ENCODE measurements at regions not wholly inside any gene's neighbourhood (a gene's known extent, or its start where the extent isn't known, plus 50 kb on each side); places are given as distances from the start of the nearest gene placed in this dataset.

- no peak overlapping the region for H3K4me2 ChIP-seq (ENCODE audit: low read length)
- H3K9me3 ChIP-seq (ENCODE audit: control insufficient read depth, low read length), result no peaks in the 10 kb centered on the region
- H2AFZ ChIP-seq, result no peak overlapping the region
- no peak overlapping the region for H3K9ac ChIP-seq
- no peak for TF ChIP-seq CTCF (IDR thresholded peaks at IDR 0.05)
- no peaks in the 10 kb centered on the region for H3K27me3 ChIP-seq (ENCODE audit: control insufficient read depth, insufficient read depth, low read length)
- H3K4me1 ChIP-seq, result no peaks in the 10 kb centered on the region
- H3K79me2 ChIP-seq, result no peaks in the 10 kb centered on the region
- H3K36me3 ChIP-seq (ENCODE audit: control insufficient read depth, insufficient read depth, low read length), result no peaks in the 10 kb centered on the region
- H3K4me3 ChIP-seq (ENCODE audit: low read depth, low read length), result no peak overlapping the region
- no peak overlapping the region for H3K27ac ChIP-seq
These were observed 466.5 kb upstream of the ID2 start for GRCh38 chr2:8215159-8215863.

- no peaks in the 10 kb centered on the region for H3K36me3 ChIP-seq (ENCODE audit: control insufficient read depth, insufficient read depth, low read length)
- no peaks in the 10 kb centered on the region for H3K9me3 ChIP-seq (ENCODE audit: control insufficient read depth, low read length)
- H3K4me2 ChIP-seq (ENCODE audit: low read length), result no peak overlapping the region
- H3K4me1 ChIP-seq, result no peaks in the 10 kb centered on the region
- H3K79me2 ChIP-seq, result no peaks in the 10 kb centered on the region
- H3K27me3 ChIP-seq (ENCODE audit: control insufficient read depth, insufficient read depth, low read length), result no peaks in the 10 kb centered on the region
- H3K9ac ChIP-seq, result no peak overlapping the region
- no peak overlapping the region for H3K4me3 ChIP-seq (ENCODE audit: low read depth, low read length)
- H3K27ac ChIP-seq, result no peak overlapping the region
- no peak for TF ChIP-seq CTCF (IDR thresholded peaks at IDR 0.05)
- H2AFZ ChIP-seq, result no peak overlapping the region
These were observed 465.9 kb upstream of the ID2 start for GRCh38 chr2:8215982-8216381.

- Histone ChIP-seq H3K27me3 (ENCODE audit: control insufficient read depth, insufficient read depth, low read length) (no peaks in the 10 kb centered on the region), H3K4me3 (ENCODE audit: low read depth, low read length) (no peak overlapping the region), H3K4me1 (no peaks in the 10 kb centered on the region), H3K79me2 (no peaks in the 10 kb centered on the region), H3K27ac (no peak overlapping the region), H3K4me2 (ENCODE audit: low read length) (no peak overlapping the region), H2AFZ (no peak overlapping the region), H3K9ac (no peak overlapping the region), H3K9me3 (ENCODE audit: control insufficient read depth, low read length) (no peaks in the 10 kb centered on the region), H3K36me3 (ENCODE audit: control insufficient read depth, insufficient read depth, low read length) (no peaks in the 10 kb centered on the region)
- TF ChIP-seq CTCF (IDR thresholded peaks at IDR 0.05), result no peak
These were observed 465.5 kb upstream of the ID2 start for GRCh38 chr2:8216397-8216796.

GRCh38 chr2:8217468-8218030, 464.3 kb upstream of the ID2 start:
- no peaks in the 10 kb centered on the region for H3K36me3 ChIP-seq (ENCODE audit: control insufficient read depth, insufficient read depth, low read length)
- no peak overlapping the region for H3K4me2 ChIP-seq (ENCODE audit: low read length)
- H3K4me3 ChIP-seq (ENCODE audit: low read depth, low read length), result no peak overlapping the region
- no peaks in the 10 kb centered on the region for H3K27me3 ChIP-seq (ENCODE audit: control insufficient read depth, insufficient read depth, low read length)
- no peak overlapping the region for H3K27ac ChIP-seq
- TF ChIP-seq CTCF (IDR thresholded peaks at IDR 0.05), result no peak
- H3K9ac ChIP-seq, result no peak overlapping the region
- no peaks in the 10 kb centered on the region for H3K4me1 ChIP-seq
- H2AFZ ChIP-seq, result no peak overlapping the region
- no peaks in the 10 kb centered on the region for H3K9me3 ChIP-seq (ENCODE audit: control insufficient read depth, low read length)
- H3K79me2 ChIP-seq, result no peaks in the 10 kb centered on the region

- H2AFZ ChIP-seq, result no peak overlapping the region
- no peaks in the 10 kb centered on the region for H3K27me3 ChIP-seq (ENCODE audit: control insufficient read depth, insufficient read depth, low read length)
- H3K27ac ChIP-seq, result no peak overlapping the region
- no peaks in the 10 kb centered on the region for H3K9me3 ChIP-seq (ENCODE audit: control insufficient read depth, low read length)
- no peaks in the 10 kb centered on the region for H3K79me2 ChIP-seq
- H3K36me3 ChIP-seq (ENCODE audit: control insufficient read depth, insufficient read depth, low read length), result no peaks in the 10 kb centered on the region
- no peak overlapping the region for H3K4me3 ChIP-seq (ENCODE audit: low read depth, low read length)
- no peak overlapping the region for H3K4me2 ChIP-seq (ENCODE audit: low read length)
- no peak for TF ChIP-seq CTCF (IDR thresholded peaks at IDR 0.05)
- no peaks in the 10 kb centered on the region for H3K4me1 ChIP-seq
- H3K9ac ChIP-seq, result no peak overlapping the region
These were observed 462.8 kb upstream of the ID2 start for GRCh38 chr2:8219096-8219495.

Measured in parathyroid adenoma (tissue), 2 donors.